ENCODE measurements at regions not wholly inside any gene's neighbourhood (a gene's known extent, or its start where the extent isn't known, plus 50 kb on each side); places are given as distances from the start of the nearest gene placed in this dataset.

- H3K27ac ChIP-seq: no peak overlapping the region
- TF ChIP-seq ZFX (IDR thresholded peaks at IDR 0.05) (no peak), CTCF (conservative IDR thresholded peaks at IDR 0.05) (no peak)
Observed at GRCh38 chr2:65503746-65504145, 71.3 kb upstream of the SPRED2 start.

DNA sequence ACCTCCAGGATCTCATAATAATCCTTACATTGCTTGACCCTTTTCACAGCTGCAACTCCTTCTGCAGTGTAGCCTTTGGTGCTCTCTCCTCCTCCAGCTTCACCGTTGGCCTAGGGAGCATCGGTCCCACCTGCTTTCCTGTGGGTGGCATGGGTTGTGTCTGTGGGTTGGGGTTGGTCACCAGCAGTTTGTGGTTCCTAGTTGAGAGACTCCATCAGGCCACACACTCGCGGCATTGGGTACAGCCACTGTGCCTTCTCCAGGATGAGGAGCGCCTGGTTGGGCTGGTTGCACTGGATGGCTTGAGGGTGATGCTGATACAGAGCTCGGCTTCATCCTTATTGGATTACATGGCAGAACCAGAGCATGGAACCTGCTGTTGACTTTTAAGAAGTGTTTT, 69.4 kb upstream of the SPRED2 start:
- TF ChIP-seq CTCF (conservative IDR thresholded peaks at IDR 0.05) (no peak), ZFX (IDR thresholded peaks at IDR 0.05) (no peak)
- no peak overlapping the region for H3K27ac ChIP-seq

DNA sequence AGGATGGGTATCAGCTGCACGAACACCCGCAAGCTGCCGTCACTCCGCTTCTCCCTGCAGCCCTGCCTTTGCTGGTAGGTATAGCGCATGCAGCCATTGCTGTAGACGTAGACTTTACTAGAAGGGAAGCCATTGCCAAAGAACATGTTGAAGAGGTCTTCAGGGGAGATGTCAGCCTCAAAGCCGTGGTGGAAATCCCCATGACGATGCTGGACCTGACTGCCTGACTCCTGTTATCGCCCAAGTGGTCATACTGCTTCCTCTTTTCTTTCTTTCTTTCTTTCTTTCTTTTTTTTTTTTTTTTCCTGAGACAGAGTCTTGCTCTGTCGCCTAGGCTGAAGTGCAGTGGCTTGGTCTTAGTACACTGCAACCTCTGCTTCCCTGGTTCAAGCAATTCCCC, 68.7 kb upstream of the SPRED2 start:
- H3K27ac ChIP-seq: no peak overlapping the region
- no peak for TF ChIP-seq CTCF (conservative IDR thresholded peaks at IDR 0.05)
- TF ChIP-seq ZFX (IDR thresholded peaks at IDR 0.05): no peak

DNA sequence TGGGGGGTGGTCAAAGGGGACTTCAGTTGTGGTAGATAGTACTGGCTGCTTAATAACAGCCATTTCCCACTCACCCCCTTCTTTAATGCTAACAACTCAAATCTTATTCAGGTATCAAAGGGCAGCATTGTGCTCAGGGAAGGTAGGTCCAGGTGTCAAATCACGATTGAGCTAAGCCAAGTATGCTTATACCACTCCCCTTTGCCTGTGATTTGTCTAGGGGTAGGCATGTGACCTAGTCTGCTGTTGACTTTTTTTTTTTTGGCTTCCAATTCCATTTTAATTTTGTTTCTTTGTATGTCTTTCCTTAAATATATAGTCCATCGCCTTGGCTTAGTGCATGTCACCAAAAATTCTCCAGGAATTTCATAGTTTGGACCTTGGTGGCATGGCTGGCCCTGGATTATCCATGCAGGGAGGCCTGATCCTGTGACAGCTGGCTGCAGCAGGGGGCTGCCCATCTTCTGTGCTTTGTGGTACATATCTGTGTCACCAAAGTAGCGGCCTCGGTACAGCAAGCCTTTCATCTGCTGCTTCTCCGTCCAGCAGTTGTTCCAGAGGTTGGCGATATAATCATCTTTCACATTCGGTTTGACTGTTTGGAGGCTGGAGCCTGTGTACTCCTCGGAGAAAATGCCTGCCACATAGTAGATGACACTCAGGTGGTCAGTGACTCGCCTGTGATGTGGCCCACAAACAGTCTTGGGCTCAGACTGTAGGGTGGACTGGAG, 68.1 kb upstream of the SPRED2 start:
- no peak for TF ChIP-seq CTCF (conservative IDR thresholded peaks at IDR 0.05)
- TF ChIP-seq ZFX (IDR thresholded peaks at IDR 0.05): no peak
- H3K27ac ChIP-seq: no peak overlapping the region

DNA sequence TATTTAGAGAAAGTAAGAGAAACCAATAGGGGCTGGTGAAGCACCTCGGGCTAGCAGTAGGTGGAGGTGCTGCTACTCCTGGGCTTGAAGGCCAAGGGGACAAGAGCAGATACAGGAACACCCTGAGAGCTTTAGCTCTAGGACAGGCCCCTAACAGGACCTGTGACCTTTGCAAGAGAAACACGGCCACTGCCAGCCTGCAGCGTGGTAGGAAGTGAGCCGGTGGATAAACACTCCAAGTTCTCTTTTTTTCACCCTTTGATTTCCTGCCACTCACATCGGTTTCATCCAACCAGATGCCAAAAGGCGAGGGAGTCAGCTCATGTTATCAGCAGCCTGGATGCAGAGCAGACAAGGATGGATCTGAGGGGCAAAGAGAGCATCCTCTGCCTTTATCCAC, 66.8 kb upstream of the SPRED2 start:
- no peak for TF ChIP-seq ZFX (IDR thresholded peaks at IDR 0.05)
- TF ChIP-seq CTCF (conservative IDR thresholded peaks at IDR 0.05): no peak
- H3K27ac ChIP-seq: no peak overlapping the region

DNA sequence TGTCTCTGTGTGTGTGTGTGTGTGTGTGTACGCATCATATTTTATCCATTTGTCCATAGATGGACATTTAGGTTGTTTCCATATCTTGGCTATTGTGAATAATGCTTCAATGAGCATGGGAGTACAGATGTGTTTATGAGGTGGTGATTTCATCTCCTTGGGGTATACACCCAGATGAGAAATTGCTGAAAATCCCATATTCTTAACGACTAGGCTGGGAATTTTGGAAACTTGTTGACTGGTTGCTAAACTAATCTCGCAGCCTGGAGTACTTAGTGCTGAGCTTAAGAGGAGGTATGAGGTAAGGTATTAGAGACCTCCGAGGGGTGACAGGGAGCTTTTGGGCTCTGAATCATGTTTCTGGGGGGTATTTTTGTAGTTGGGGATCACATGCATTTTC, 66.0 kb upstream of the SPRED2 start:
- no peak for TF ChIP-seq ZFX (IDR thresholded peaks at IDR 0.05)
- TF ChIP-seq CTCF (conservative IDR thresholded peaks at IDR 0.05): no peak
- H3K27ac ChIP-seq: no peak overlapping the region

- no peak overlapping the region for H3K27ac ChIP-seq
- TF ChIP-seq CTCF (conservative IDR thresholded peaks at IDR 0.05) (no peak), ZFX (IDR thresholded peaks at IDR 0.05) (no peak)
Observed at GRCh38 chr2:65495251-65495877, 63.0 kb upstream of the SPRED2 start.

Measured in C4-2B (cell line).